Natural killer cell (primary cell): ENCODE measurements at regions not wholly inside any gene's neighbourhood (a gene's known extent, or its start where the extent isn't known, plus 50 kb on each side); places are given as distances from the start of the nearest gene placed in this dataset.

Source experiments
- ATAC-seq, 3 donors: fragments of 150-1000 bp in 2 of 3; fragments of 200-7000 bp in 1 of 3; cut with Tn5 transposase; 1 replicate in 1 of 3; 2 replicates in 2 of 3; pipeline ENCODE4 v1.10.0; 2021; ENCODE audit warnings: mild to moderate bottlenecking in 2 of 3, moderate library complexity in 2 of 3
- DNase-seq, 2 donors: peaks; one replicate each; pipeline versions ENCODE4 v3.0.0 to v3.0.0-alpha.2; 2013 to 2021; ENCODE audit warnings: mixed read lengths in 1 of 2
- H3K27ac ChIP-seq: one replicate; pipeline ENCODE4 v1.5.1; 2013; ENCODE audit warnings: mild to moderate bottlenecking, low read length
- H3K27me3 ChIP-seq: one replicate; pipeline ENCODE4 v1.6.1; 2013; ENCODE audit warnings: low read length; ENCODE audit not compliant: control insufficient read depth, insufficient read depth
- H3K36me3 ChIP-seq: one replicate; pipeline ENCODE4 v1.6.1; 2013; ENCODE audit warnings: low read length; ENCODE audit not compliant: control insufficient read depth, insufficient read depth
- H3K4me1 ChIP-seq: one replicate; pipeline ENCODE4 v1.6.1; 2013; ENCODE audit warnings: low read length; ENCODE audit not compliant: control insufficient read depth, insufficient read depth
- H3K4me3 ChIP-seq: one replicate; pipeline ENCODE4 v1.5.1; 2013; ENCODE audit warnings: low read length
- H3K9me3 ChIP-seq: one replicate; pipeline ENCODE4 v1.6.1; 2013; ENCODE audit warnings: low read length; ENCODE audit not compliant: control insufficient read depth, insufficient read depth
- H3K27ac Mint-ChIP-seq, 2 donors: one replicate each; pipeline ENCODE4 v1.8.0; 2022; ENCODE audit warnings: mild to moderate bottlenecking in 2 of 2, mixed read lengths in 2 of 2, moderate library complexity in 1 of 2
- H3K27me3 Mint-ChIP-seq, 2 donors: one replicate each; pipeline ENCODE4 v1.8.0; 2022; ENCODE audit warnings: low read depth in 2 of 2, mixed read lengths in 2 of 2
- H3K36me3 Mint-ChIP-seq: one replicate; pipeline ENCODE4 v1.8.0; 2022; ENCODE audit warnings: mixed read lengths
- H3K4me1 Mint-ChIP-seq, 2 donors: one replicate each; pipeline ENCODE4 v1.8.0; 2022; ENCODE audit warnings: mixed read lengths in 2 of 2
- H3K4me3 Mint-ChIP-seq: one replicate; pipeline ENCODE4 v1.8.0; 2022; ENCODE audit warnings: mild to moderate bottlenecking, moderate library complexity, mixed read lengths
- H3K9me3 Mint-ChIP-seq, 2 donors: one replicate each; pipeline ENCODE4 v1.8.0; 2022; ENCODE audit warnings: mixed read lengths in 2 of 2
- CTCF ChIP-seq: fragments of 200-600 bp; IDR thresholded peaks from one replicate; pipeline ENCODE4 v1.8.0; 2022; ENCODE audit warnings: antibody characterized with exemption
- WGBS: methylation state at CpG from one replicate; pipeline ENCODE4 v1.1.7; 2013; ENCODE audit warnings: missing lambda C conversion rate; ENCODE audit not compliant: insufficient coverage; 5-methylcytosine and 5-hydroxymethylcytosine counted together
- intact Hi-C: fragments of 100-400 bp; cut with micrococcal nuclease; formaldehyde crosslinking; loops from one replicate; pipeline ENCODE4 v1.14.2; 2022

- no peaks in the 10 kb centered on the region for H3K9me3 Mint-ChIP-seq
- H3K27me3 ChIP-seq, result no peaks in the 10 kb centered on the region
- H3K4me1 ChIP-seq, result no peaks in the 10 kb centered on the region
- DNase-seq (no peak), ATAC-seq (no peak)
- H3K4me1 Mint-ChIP-seq, result peaks cover under 1 to 3% of the 10 kb centered on the region in 2 donors
- no peaks in the 10 kb centered on the region for H3K36me3 ChIP-seq
- intact Hi-C loops, result no loop called here
- no peaks in the 10 kb centered on the region for H3K36me3 Mint-ChIP-seq
- no peak overlapping the region for H3K27ac ChIP-seq
- no peak overlapping the region for H3K27ac Mint-ChIP-seq
- H3K27me3 Mint-ChIP-seq, result peaks cover 6 to 8% of the 10 kb centered on the region in 2 donors
- WGBS, result 98% methylated on average over 5 of the region's 5 CpGs
- H3K9me3 ChIP-seq, result no peaks in the 10 kb centered on the region
- H3K4me3 ChIP-seq, result no peak overlapping the region
- TF ChIP-seq CTCF, result no peak
- no peak overlapping the region for H3K4me3 Mint-ChIP-seq
Measured at GRCh38 chr13:99035715-99036114, 57.9 kb upstream of the DOCK9 start.

- peaks cover 19 to 20% of the 10 kb centered on the region in 2 donors for H3K4me1 Mint-ChIP-seq
Measured at GRCh38 chr13:99037756-99038155, 59.9 kb upstream of the DOCK9 start.

GRCh38 chr13:99039718-99040280 lies 61.9 kb upstream of the DOCK9 start:
- no peak for DNase-seq
- Mint-ChIP-seq H3K9me3 (no peaks in the 10 kb centered on the region), H3K4me3 (no peak overlapping the region)

More at GRCh38 chr13:99037756-99038155, 59.9 kb upstream of the DOCK9 start:
- no peaks in the 10 kb centered on the region for H3K27me3 ChIP-seq
- Mint-ChIP-seq H3K9me3 (no peaks in the 10 kb centered on the region), H3K27ac (no peak overlapping the region), H3K4me3 (no peak overlapping the region), H3K36me3 (no peaks in the 10 kb centered on the region), H3K27me3 (peaks cover 8 to 13% of the 10 kb centered on the region in 2 donors)
- no peak overlapping the region for H3K27ac ChIP-seq
- H3K36me3 ChIP-seq, result no peaks in the 10 kb centered on the region
- WGBS, result no CpG with 5 or more reads among the region's 2 CpGs
- H3K4me3 ChIP-seq, result no peak overlapping the region
- DNase-seq (no peak), ATAC-seq (no peak)
- intact Hi-C loops, result no loop called here
- no peak for TF ChIP-seq CTCF
- no peaks in the 10 kb centered on the region for H3K9me3 ChIP-seq
- H3K4me1 ChIP-seq, result peaks cover 18% of the 10 kb centered on the region

More at GRCh38 chr13:99039718-99040280, 61.9 kb upstream of the DOCK9 start:
- no peaks in the 10 kb centered on the region for H3K9me3 ChIP-seq
- no peak overlapping the region for H3K27ac ChIP-seq
- H3K36me3 ChIP-seq, result no peaks in the 10 kb centered on the region
- H3K4me3 ChIP-seq, result no peak overlapping the region
- Mint-ChIP-seq H3K27me3 (peaks cover 8 to 9% of the 10 kb centered on the region in 2 donors), H3K36me3 (no peaks in the 10 kb centered on the region), H3K4me1 (peaks cover 36 to 39% of the 10 kb centered on the region in 2 donors), H3K27ac (no peak overlapping the region)
- ATAC-seq, result no peak
- H3K27me3 ChIP-seq, result no peaks in the 10 kb centered on the region
- intact Hi-C loops, result no loop called here
- WGBS, result 100% methylated on average over 1 of the region's 2 CpGs
- peaks cover 36% of the 10 kb centered on the region for H3K4me1 ChIP-seq
- TF ChIP-seq CTCF, result no peak
